Choroid plexus epithelial cell (primary cell): ENCODE measurements at regions not wholly inside any gene's neighbourhood (a gene's known extent, or its start where the extent isn't known, plus 50 kb on each side); places are given as distances from the start of the nearest gene placed in this dataset.

Experiments used
- DNase-seq: peaks from one replicate; pipeline ENCODE4 v3.0.0-alpha.2; 2010; ENCODE audit warnings: low read depth
- H3K4me3 ChIP-seq: 2 replicates; pipeline ENCODE4 v1.5.1; 2011; ENCODE audit warnings: low read depth, mild to moderate bottlenecking, control low read depth, low read length, moderate library complexity
- CTCF ChIP-seq: conservative IDR thresholded peaks from 2 replicates; pipeline ENCODE4 v1.5.1; 2011; ENCODE audit warnings: low read depth, mild to moderate bottlenecking, control low read depth, inconsistent platforms, low read length, moderate library complexity

- no peak for TF ChIP-seq CTCF
- peak; percentile 14 for DNase-seq
Measured at GRCh38 chr5:173435447-173435846, 107.2 kb upstream of the STC2 start.

DNA sequence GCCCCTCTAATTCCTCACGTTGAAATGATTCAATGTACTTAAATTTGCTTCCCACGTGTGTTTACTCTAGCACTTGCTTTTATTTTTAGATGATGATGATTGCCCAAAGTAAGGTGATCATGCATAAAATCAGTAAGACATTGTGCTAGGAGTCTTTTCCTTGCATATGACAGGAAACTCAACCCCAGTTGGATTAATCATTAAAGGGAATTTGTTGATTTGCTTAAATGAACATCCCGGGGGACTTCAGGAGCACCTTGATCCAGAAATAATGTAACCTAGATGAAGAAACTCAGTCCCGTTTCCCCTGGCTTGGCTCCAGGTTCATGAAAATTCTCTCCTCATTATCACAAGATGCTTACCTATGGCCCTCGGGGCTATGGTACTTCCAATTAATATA is 106.1 kb upstream of the STC2 start:
- no peak for DNase-seq
- no peak overlapping the region for H3K4me3 ChIP-seq
- no peak for TF ChIP-seq CTCF

More at GRCh38 chr5:173435447-173435846, 107.2 kb upstream of the STC2 start:
- H3K4me3 ChIP-seq, result no peak overlapping the region

DNA sequence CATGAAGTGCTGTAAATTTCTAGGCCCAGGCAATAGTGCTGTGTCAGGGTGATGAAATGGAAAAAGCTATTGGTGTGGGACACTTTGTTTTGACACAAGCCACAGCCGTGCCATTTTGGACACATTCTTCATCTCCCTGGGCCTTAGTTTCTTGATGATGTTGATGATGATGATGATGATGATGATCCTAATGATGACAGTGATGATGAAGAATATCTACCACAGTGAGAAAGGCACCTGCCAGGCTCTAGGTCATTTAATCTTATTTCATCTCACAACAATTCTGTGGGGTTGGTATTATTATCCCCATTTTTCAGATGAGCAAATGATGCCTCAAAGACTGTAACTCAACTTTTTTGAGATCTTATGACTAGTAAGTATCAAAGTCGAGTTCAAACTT is 102.2 kb upstream of the STC2 start:
- H3K4me3 ChIP-seq, result no peak overlapping the region
- TF ChIP-seq CTCF, result no peak
- no peak for DNase-seq

DNA sequence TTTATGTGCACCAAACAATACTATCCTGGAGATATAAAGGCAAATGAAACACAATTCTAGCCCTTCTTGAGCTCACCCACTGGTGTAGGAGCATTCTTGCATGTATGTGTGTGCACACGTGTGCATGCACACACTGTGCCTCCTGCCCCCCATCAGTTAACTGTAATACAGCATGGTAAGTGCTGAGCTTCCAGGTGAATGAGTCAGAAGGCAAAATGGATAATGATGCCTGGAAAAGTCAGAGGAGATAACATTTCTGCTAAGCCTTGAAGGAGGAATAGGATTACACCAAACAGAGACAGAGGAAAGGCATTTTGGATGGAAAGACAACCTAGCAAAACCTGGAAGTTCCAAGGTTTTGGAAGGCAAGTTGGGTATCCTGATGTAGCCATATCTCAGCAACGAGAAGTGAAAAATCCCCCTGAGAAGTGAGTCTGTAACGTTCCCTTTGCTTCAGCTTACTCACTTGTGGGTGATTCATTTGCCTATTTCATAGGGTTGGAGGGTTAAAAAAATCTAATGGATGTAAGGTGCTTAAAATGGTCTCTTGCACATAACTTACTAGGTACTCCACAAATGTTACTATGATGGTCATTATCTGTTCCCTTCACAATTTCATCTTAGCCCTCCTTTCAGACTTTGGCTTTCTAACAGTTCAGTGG is 101.4 kb upstream of the STC2 start:
- H3K4me3 ChIP-seq, result no peak overlapping the region
- DNase-seq, result no peak
- no peak for TF ChIP-seq CTCF

DNA sequence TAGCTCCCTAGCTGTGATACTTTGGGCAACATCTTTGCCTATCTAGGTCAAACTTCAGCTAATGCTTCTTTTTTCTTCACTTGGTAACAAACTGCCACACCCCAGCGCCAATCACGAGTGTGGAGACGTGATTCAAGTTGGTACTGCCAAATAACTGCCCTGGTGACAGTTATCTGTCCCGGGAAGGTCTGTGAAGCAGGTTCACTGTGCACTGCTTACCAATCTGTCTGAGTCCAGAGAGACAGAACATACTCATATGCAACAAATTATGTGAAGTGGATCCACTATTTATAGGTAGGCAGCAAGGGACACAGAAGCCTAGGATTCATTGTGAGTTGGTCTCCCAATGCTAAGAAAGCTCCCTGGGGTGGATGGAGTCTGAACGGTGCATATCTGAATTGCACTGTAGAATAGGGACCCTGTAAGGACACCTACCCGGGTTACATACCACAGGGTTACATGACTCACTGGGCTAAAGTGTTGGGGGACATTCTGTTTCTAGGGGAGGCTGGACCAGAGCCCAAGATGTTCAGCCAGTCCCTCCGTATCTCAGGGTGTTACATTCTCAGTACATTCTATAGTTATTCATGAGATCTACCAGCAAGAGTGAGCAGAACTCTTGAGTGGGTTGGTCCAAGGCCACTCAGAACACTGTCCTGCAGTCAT is 95.4 kb upstream of the STC2 start:
- H3K4me3 ChIP-seq, result no peak overlapping the region
- DNase-seq, result no peak
- TF ChIP-seq CTCF, result no peak

- H3K4me3 ChIP-seq, result no peak overlapping the region
- TF ChIP-seq CTCF, result no peak
- no peak for DNase-seq
Measured at GRCh38 chr5:173420108-173420507, 91.9 kb upstream of the STC2 start.

GRCh38 chr5:173413471-173413982 is 85.3 kb upstream of the STC2 start:
- H3K4me3 ChIP-seq, result no peak overlapping the region
- no peak for TF ChIP-seq CTCF
- no peak for DNase-seq
